HG03108 (cell line): ENCODE measurements at regions not wholly inside any gene's neighbourhood (a gene's known extent, or its start where the extent isn't known, plus 50 kb on each side); places are given as distances from the start of the nearest gene placed in this dataset.

Experiments
- ATAC-seq: cut with Tn5 transposase; IDR thresholded peaks from one replicate; pipeline ENCODE4 v1.9.1; 2021; ENCODE audit warnings: moderate library complexity; ENCODE audit not compliant: unreplicated experiment

- ATAC-seq = no peak
These were observed 120.3 kb upstream of the SOX5 start for GRCh38 chr12:24069532-24070395.

- ATAC-seq = no peak
These were observed 117.4 kb upstream of the SOX5 start for GRCh38 chr12:24066865-24067264.

GRCh38 chr12:24066097-24066496 is 116.6 kb upstream of the SOX5 start:
- ATAC-seq = no peak

GRCh38 chr12:24062642-24063245 is 113.3 kb upstream of the SOX5 start:
- ATAC-seq = no peak

GRCh38 chr12:24060089-24060488 is 110.6 kb upstream of the SOX5 start:
- ATAC-seq = no peak

- no peak for ATAC-seq
These were observed 108.5 kb upstream of the SOX5 start for GRCh38 chr12:24057920-24058476.

- no peak for ATAC-seq
These were observed 106.3 kb upstream of the SOX5 start for GRCh38 chr12:24055747-24056146.

- ATAC-seq = no peak
These were observed 104.9 kb upstream of the SOX5 start for GRCh38 chr12:24054416-24054815.

- ATAC-seq = no peak
These were observed 100.3 kb upstream of the SOX5 start for GRCh38 chr12:24049728-24050127.

GRCh38 chr12:24049101-24049500 is 99.6 kb upstream of the SOX5 start:
- no peak for ATAC-seq

- ATAC-seq = no peak
These were observed 99.0 kb upstream of the SOX5 start for GRCh38 chr12:24048446-24048845.

GRCh38 chr12:24047326-24047725 is 97.9 kb upstream of the SOX5 start:
- no peak for ATAC-seq

GRCh38 chr12:24045816-24046257 is 96.4 kb upstream of the SOX5 start:
- ATAC-seq = no peak

GRCh38 chr12:24044941-24045703 is 95.7 kb upstream of the SOX5 start:
- no peak for ATAC-seq

GRCh38 chr12:24042651-24043050 is 93.2 kb upstream of the SOX5 start:
- no peak for ATAC-seq

GRCh38 chr12:24039113-24039525 is 89.6 kb upstream of the SOX5 start:
- ATAC-seq = no peak

- ATAC-seq = no peak
These were observed 88.9 kb upstream of the SOX5 start for GRCh38 chr12:24038211-24038997.

GRCh38 chr12:24036438-24037216 is 87.2 kb upstream of the SOX5 start:
- no peak for ATAC-seq

GRCh38 chr12:24034894-24035293 is 85.4 kb upstream of the SOX5 start:
- ATAC-seq = no peak

GRCh38 chr12:24034160-24034559 is 84.7 kb upstream of the SOX5 start:
- no peak for ATAC-seq
